ENCODE measurements at regions not wholly inside any gene's neighbourhood (a gene's known extent, or its start where the extent isn't known, plus 50 kb on each side); places are given as distances from the start of the nearest gene placed in this dataset.

DNA sequence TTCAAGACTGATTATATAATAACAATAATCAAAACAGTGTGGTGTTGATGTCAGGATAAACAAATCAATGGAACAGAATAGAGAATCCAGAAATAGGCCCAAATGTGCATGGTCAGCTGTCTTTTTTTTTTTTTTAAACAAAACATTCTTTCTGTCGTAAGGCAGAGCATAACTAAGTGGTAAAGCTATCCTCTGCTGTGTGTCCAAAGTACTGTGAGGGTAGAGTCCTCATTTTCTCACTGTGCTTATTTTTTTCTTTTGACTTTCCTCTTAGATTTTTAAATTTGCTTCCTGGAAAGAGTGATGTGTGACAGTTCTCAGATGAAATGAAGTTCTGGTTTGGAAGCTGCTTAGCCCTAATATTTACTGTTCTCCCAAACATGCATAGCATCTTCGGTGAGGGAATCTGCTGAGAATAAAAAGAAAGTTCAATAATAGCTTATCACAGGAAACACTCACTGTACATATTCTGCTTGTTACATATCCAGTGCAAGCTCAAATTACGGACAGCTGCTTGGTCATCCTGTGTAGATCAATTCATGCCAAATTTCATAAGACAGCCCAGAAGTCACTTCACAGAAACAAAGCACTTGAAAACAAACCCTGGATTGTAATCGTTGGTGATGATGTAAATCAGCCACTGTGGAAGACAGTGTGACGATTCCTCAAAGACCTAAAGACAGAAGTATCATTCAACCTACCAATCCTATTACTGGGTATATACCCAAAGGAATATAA, 423.9 kb downstream of the NEBL start:
- TF ChIP-seq POLR2A (IDR thresholded peaks at IDR 0.05), result no peak
- TF ChIP-seq, protein P1, sequence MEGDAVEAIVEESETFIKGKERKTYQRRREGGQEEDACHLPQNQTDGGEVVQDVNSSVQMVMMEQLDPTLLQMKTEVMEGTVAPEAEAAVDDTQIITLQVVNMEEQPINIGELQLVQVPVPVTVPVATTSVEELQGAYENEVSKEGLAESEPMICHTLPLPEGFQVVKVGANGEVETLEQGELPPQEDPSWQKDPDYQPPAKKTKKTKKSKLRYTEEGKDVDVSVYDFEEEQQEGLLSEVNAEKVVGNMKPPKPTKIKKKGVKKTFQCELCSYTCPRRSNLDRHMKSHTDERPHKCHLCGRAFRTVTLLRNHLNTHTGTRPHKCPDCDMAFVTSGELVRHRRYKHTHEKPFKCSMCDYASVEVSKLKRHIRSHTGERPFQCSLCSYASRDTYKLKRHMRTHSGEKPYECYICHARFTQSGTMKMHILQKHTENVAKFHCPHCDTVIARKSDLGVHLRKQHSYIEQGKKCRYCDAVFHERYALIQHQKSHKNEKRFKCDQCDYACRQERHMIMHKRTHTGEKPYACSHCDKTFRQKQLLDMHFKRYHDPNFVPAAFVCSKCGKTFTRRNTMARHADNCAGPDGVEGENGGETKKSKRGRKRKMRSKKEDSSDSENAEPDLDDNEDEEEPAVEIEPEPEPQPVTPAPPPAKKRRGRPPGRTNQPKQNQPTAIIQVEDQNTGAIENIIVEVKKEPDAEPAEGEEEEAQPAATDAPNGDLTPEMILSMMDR (IDR thresholded peaks at IDR 0.05), result no peak

Data from body of pancreas (tissue), 4 donors.